ENCODE measurements at regions not wholly inside any gene's neighbourhood (a gene's known extent, or its start where the extent isn't known, plus 50 kb on each side); places are given as distances from the start of the nearest gene placed in this dataset.

DNA sequence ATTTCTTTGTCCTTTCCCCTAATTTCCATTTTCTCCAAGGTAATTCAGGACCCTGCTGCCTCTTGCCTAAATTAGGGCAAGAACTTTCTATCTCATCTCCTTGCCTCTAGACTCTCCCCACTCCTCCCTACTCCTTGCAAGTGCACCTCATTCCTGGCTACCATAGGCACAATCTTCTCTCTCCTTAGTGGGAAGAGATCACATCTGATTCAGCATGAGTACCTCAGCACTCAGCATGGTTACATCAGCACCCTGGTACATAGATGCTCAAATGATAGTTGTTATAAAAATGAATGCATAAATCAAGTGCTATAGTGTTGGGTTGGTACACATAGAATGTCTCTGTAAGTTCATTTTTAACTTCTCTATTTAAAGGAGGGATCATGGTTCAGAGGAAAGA lies 313.4 kb upstream of the RASGRP1 start:
- TF ChIP-seq EP300 (IDR thresholded peaks at IDR 0.05) = no peak
- TF ChIP-seq, protein P1, sequence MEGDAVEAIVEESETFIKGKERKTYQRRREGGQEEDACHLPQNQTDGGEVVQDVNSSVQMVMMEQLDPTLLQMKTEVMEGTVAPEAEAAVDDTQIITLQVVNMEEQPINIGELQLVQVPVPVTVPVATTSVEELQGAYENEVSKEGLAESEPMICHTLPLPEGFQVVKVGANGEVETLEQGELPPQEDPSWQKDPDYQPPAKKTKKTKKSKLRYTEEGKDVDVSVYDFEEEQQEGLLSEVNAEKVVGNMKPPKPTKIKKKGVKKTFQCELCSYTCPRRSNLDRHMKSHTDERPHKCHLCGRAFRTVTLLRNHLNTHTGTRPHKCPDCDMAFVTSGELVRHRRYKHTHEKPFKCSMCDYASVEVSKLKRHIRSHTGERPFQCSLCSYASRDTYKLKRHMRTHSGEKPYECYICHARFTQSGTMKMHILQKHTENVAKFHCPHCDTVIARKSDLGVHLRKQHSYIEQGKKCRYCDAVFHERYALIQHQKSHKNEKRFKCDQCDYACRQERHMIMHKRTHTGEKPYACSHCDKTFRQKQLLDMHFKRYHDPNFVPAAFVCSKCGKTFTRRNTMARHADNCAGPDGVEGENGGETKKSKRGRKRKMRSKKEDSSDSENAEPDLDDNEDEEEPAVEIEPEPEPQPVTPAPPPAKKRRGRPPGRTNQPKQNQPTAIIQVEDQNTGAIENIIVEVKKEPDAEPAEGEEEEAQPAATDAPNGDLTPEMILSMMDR (IDR thresholded peaks at IDR 0.05) = no peak
- TF ChIP-seq CHD4 (IDR thresholded peaks at IDR 0.05; ENCODE audit: borderline replicate concordance) = no peak
- no peak for TF ChIP-seq MYC (IDR thresholded peaks at IDR 0.05; ENCODE audit: borderline replicate concordance, low read length)
- TF ChIP-seq, protein P2, sequence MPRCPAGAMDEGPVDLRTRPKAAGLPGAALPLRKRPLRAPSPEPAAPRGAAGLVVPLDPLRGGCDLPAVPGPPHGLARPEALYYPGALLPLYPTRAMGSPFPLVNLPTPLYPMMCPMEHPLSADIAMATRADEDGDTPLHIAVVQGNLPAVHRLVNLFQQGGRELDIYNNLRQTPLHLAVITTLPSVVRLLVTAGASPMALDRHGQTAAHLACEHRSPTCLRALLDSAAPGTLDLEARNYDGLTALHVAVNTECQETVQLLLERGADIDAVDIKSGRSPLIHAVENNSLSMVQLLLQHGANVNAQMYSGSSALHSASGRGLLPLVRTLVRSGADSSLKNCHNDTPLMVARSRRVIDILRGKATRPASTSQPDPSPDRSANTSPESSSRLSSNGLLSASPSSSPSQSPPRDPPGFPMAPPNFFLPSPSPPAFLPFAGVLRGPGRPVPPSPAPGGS (IDR thresholded peaks at IDR 0.05) = no peak
- no peak for TF ChIP-seq RAD21 (conservative IDR thresholded peaks at IDR 0.05 in 1 of 2, IDR thresholded peaks at IDR 0.05 in 1 of 2)
- no peak for TF ChIP-seq JUN (IDR thresholded peaks at IDR 0.05)
- TF ChIP-seq POLR2A (IDR thresholded peaks at IDR 0.05; ENCODE audit: low read length) = no peak
- no peak for TF ChIP-seq BHLHE40 (IDR thresholded peaks at IDR 0.05; ENCODE audit: low read depth, low read length)
- TF ChIP-seq, protein P3, sequence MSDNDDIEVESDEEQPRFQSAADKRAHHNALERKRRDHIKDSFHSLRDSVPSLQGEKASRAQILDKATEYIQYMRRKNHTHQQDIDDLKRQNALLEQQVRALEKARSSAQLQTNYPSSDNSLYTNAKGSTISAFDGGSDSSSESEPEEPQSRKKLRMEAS (IDR thresholded peaks at IDR 0.05) = no peak
- TF ChIP-seq RFX5 (IDR thresholded peaks at IDR 0.05) = no peak
- no peak for TF ChIP-seq ZFP36 (IDR thresholded peaks at IDR 0.05; ENCODE audit: borderline replicate concordance, partially characterized antibody)
- TF ChIP-seq, protein P4, sequence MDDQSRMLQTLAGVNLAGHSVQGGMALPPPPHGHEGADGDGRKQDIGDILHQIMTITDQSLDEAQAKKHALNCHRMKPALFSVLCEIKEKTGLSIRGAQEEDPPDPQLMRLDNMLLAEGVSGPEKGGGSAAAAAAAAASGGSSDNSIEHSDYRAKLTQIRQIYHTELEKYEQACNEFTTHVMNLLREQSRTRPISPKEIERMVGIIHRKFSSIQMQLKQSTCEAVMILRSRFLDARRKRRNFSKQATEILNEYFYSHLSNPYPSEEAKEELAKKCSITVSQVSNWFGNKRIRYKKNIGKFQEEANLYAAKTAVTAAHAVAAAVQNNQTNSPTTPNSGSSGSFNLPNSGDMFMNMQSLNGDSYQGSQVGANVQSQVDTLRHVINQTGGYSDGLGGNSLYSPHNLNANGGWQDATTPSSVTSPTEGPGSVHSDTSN (IDR thresholded peaks at IDR 0.05) = no peak
- TF ChIP-seq FOXS1 (CRISPR knock-in tag; IDR thresholded peaks at IDR 0.05) = no peak

Measured in A549 (cell line).